IPS-18a (cell line): ENCODE measurements at regions not wholly inside any gene's neighbourhood (a gene's known extent, or its start where the extent isn't known, plus 50 kb on each side); places are given as distances from the start of the nearest gene placed in this dataset.

ENCODE experiments used
- H3K27ac ChIP-seq: one replicate; pipeline ENCODE4 v1.5.1; 2013; ENCODE audit warnings: low read length
- H3K27me3 ChIP-seq: one replicate; pipeline ENCODE4 v1.6.1; 2013; ENCODE audit warnings: mild to moderate bottlenecking, low read length; ENCODE audit not compliant: control insufficient read depth, insufficient read depth
- H3K36me3 ChIP-seq: one replicate; pipeline ENCODE4 v1.6.1; 2013; ENCODE audit warnings: low read depth, low read length; ENCODE audit not compliant: control insufficient read depth
- H3K4me1 ChIP-seq: one replicate; pipeline ENCODE4 v1.6.1; 2013; ENCODE audit warnings: low read depth, low read length; ENCODE audit not compliant: control insufficient read depth
- H3K4me3 ChIP-seq: one replicate; pipeline ENCODE4 v1.5.1; 2013; ENCODE audit warnings: low read length
- H3K9ac ChIP-seq: one replicate; pipeline ENCODE4 v1.6.1; 2013; ENCODE audit warnings: mild to moderate bottlenecking, low read length, moderate library complexity
- H3K9me3 ChIP-seq: one replicate; pipeline ENCODE4 v1.6.1; 2013; ENCODE audit warnings: low read depth, low read length; ENCODE audit not compliant: control insufficient read depth

DNA sequence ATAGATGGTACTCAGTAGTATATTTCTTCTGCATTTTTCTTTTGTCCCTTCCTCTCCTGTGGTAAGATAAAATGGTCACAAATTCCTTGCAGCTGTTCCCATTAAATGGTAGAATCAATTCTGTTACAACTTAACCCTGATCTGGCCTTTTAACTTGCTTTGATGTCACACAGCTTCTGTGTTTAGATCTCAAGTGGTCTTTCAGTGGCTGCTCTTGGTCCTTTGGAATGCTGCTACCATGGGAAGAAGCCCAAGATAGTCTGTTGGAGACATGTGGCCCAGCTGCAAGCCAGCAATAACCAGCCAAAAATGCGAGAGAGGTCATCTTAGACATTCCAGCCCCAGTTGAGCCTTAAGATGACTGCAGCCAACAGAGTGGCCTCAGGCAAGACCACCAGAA lies 429.7 kb downstream of the KIF16B start:
- no peaks in the 10 kb centered on the region for H3K9me3 ChIP-seq
- no peak overlapping the region for H3K27ac ChIP-seq
- no peaks in the 10 kb centered on the region for H3K27me3 ChIP-seq
- H3K9ac ChIP-seq = no peak overlapping the region
- H3K4me3 ChIP-seq = no peak overlapping the region
- H3K36me3 ChIP-seq = no peaks in the 10 kb centered on the region
- H3K4me1 ChIP-seq = no peaks in the 10 kb centered on the region

DNA sequence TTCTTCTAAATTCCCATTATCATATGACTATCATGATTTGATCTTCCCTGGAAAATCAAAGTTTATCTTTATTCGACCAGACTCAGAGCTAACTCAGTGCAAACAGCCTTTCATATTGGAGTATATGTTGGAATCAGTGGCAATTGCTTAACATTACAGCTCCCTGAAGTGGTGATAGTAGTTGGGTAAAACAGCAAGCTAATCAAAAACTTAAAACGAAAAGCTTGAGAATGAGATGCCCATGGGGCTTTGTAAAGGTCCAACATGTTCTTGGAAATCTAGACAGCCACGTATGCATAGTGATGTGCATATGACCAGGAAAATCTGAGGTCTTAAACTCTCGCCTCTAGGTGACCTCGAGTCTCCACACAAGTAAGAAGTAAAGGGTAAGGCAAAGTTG lies 437.6 kb downstream of the KIF16B start:
- Histone ChIP-seq H3K9ac (no peak overlapping the region), H3K9me3 (no peaks in the 10 kb centered on the region), H3K27me3 (no peaks in the 10 kb centered on the region), H3K4me1 (no peaks in the 10 kb centered on the region), H3K36me3 (no peaks in the 10 kb centered on the region), H3K27ac (no peak overlapping the region), H3K4me3 (no peak overlapping the region)

DNA sequence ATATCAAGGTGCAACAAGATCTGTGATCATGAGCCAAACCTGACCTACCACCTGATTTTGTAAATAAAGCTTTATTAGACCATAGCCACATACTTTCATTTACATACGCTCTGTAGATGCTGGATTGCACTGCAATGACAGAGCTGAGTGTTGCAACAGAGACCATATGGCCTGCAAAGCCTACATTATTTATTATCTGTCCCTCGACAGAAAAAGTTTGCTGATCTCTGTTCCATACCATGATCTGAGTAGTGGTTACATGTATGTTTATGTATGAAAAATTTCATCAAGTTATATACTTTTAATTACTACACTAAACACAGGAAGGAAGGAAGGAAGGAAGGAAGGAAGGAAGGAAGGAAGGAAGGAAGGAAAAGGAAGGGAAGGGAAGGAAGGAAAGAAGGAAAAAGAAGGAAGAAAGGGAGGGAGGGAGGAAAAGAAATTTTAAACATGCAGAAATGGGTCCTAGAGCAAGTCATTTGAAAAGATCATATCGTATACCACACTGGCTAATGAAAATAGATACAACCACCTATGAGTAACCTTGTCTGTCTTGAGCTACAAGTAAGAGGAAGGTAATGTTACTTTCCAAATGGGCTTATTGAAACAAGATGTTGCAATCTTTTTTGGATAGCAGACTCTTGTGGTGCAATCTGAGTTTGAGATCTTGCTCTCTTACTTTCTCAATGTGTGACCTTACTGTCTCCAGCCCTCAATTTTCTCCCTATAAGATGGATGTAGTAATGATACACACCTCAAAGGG lies 441.0 kb downstream of the KIF16B start:
- H3K36me3 ChIP-seq = no peaks in the 10 kb centered on the region
- H3K9ac ChIP-seq = no peak overlapping the region
- no peaks in the 10 kb centered on the region for H3K9me3 ChIP-seq
- no peaks in the 10 kb centered on the region for H3K27me3 ChIP-seq
- H3K4me3 ChIP-seq = no peak overlapping the region
- no peaks in the 10 kb centered on the region for H3K4me1 ChIP-seq
- no peak overlapping the region for H3K27ac ChIP-seq

DNA sequence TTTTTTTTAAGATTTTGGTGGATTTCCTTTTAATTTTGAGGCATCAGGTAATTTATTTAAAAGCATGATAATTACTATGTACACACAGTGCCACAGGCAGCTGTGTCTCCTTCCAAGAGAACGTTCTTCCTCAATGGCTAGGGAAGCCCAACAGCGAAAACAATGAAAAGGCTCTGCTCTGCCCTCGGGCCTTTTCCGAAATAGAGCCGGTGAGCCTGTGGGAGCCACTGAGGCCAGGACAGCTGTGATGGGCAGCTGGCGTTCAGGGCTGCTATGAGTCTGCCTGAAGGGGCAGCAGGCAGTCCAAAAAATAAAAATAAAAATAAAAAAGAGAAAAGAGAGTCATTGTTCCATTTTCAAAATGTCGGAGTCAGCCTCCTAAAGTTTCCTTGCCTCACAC lies 443.8 kb downstream of the KIF16B start:
- Histone ChIP-seq H3K4me3 (no peak overlapping the region), H3K9ac (no peak overlapping the region), H3K27me3 (no peaks in the 10 kb centered on the region), H3K4me1 (no peaks in the 10 kb centered on the region), H3K27ac (no peak overlapping the region), H3K9me3 (no peaks in the 10 kb centered on the region), H3K36me3 (no peaks in the 10 kb centered on the region)

DNA sequence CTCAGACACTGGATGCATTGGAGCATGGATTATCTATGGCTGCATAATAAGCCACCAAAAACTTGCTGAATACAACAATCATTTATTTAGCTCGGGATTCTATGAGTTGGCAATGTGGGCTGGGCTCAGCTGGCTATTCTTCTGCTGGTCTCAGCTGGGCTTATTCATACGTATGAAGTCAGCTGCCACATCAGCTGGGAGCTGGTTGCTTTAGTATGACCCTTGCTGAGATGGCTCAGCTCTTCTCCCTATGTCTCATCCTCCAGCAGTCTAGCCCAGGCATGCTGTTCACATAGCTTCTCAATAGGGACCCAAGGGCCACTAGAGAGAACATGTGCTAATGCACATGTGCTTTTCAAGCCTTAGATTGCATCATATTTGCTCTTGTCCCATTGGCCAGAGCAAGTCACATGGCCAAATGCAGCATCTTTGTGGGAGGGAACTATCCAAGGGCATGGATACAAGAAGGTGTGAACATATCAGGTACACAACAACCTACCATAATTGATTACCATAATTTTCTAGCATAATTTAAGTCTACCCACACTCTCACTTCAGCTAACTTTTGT lies 444.6 kb downstream of the KIF16B start:
- H3K4me3 ChIP-seq = no peak overlapping the region
- no peaks in the 10 kb centered on the region for H3K9me3 ChIP-seq
- no peaks in the 10 kb centered on the region for H3K4me1 ChIP-seq
- no peaks in the 10 kb centered on the region for H3K36me3 ChIP-seq
- no peak overlapping the region for H3K9ac ChIP-seq
- H3K27ac ChIP-seq = no peak overlapping the region
- no peaks in the 10 kb centered on the region for H3K27me3 ChIP-seq

DNA sequence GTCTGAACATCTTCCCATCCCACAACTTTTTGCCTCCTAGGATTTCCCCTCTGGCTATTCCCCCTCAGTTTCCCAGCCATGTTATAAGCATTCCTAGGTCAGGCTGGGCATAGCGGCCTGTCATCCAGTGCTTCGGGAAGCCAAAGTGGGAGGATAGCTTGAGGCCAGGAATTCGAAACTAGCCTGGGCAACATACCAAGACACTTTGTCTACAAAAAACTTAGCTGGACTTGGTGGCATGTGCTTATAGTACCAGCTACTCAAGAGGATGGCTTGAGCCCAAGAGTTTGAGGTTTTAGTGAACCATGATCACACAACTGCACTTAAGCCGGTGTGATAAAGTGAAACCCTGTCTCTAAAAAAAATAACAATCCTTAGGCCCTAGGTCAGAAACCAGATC lies 447.4 kb downstream of the KIF16B start:
- no peaks in the 10 kb centered on the region for H3K36me3 ChIP-seq
- H3K9me3 ChIP-seq = no peaks in the 10 kb centered on the region
- H3K27ac ChIP-seq = no peak overlapping the region
- H3K4me3 ChIP-seq = no peak overlapping the region
- H3K4me1 ChIP-seq = no peaks in the 10 kb centered on the region
- H3K27me3 ChIP-seq = no peaks in the 10 kb centered on the region
- no peak overlapping the region for H3K9ac ChIP-seq

DNA sequence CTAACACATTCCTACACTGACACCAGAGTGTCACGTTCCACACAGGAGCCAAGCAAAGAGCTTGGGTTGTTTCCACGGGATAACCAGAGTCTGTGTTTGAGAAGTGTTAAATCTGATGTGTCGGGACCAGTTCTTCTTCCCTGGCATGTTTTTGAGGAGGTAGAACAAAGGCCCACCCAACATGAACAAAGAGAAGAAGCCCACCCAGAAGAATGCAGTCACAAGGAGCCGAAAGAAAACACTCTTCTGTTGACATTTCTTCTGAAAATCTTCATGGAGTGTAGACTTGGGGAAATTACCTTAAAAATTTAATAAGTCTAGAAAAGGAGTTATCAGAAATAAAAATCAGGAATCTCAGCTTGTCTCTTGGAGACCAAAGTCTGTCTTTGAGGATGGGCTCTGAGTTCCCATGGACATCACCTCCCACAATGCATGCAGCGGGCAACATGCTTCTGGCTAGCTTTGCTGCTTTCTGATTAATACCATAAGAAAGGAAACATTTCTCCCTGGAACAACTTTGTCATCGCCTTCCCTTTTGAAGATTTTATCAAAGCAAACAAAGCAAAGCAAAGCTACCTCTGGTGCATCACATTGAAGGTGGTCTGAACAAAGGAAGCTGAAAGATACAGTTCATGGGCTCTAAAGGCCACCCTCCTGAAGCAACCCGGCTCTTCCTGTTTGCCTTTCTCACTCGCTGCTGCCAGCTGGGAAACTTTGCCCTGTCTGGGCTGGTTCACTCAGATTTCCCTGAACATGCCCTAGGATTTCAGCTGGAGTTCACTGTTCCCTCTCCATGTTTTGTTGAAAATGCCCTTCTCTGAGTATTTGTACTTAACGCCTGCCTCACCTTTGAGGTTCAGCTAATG lies 448.1 kb downstream of the KIF16B start:
- Histone ChIP-seq H3K4me3 (no peak overlapping the region), H3K9me3 (no peaks in the 10 kb centered on the region), H3K4me1 (no peaks in the 10 kb centered on the region), H3K27ac (no peak overlapping the region), H3K36me3 (no peaks in the 10 kb centered on the region), H3K9ac (no peak overlapping the region), H3K27me3 (no peaks in the 10 kb centered on the region)

DNA sequence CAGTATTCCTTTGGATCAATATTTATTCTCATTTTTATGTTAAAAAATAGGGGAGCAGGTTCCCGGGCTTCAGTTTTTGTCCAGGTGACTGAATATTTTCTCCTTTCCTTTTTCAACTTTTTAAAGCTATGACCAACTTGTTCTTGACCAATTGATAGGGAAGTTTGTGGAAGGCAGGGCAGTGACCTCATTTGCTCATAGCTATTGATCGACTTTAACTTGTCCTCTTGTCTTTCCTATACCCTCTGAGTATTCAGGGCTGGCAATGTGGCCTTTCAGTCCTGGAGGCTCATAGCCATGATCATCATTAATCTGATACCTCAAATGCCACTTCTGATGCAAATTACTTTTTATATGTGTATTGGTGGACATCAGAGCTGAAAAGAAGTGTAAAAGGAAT lies 448.8 kb downstream of the KIF16B start:
- Histone ChIP-seq H3K9me3 (no peaks in the 10 kb centered on the region), H3K27ac (no peak overlapping the region)

DNA sequence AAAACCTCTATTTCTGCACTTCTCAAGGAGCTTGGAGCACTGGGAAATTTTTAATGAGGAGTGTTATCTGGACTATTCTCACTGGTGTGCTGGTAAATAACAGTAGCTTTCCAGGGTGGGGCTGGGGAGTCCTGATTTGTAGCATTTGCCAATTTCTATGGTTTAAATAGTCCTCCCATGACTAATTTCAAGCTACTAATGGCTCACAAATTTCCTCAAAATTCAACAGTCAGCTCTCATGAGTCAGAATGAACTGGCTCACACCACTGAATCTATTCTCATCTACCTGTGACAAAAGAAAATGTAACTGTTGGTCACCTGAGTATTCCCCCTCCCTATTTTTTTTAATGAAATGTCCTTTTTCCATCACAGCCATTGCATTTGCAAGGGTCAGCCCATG lies 449.6 kb downstream of the KIF16B start:
- no peak overlapping the region for H3K9ac ChIP-seq
- H3K27me3 ChIP-seq = no peaks in the 10 kb centered on the region
- H3K4me1 ChIP-seq = no peaks in the 10 kb centered on the region
- no peaks in the 10 kb centered on the region for H3K36me3 ChIP-seq
- no peaks in the 10 kb centered on the region for H3K9me3 ChIP-seq
- H3K4me3 ChIP-seq = no peak overlapping the region
- no peak overlapping the region for H3K27ac ChIP-seq

More for the DNA sequence above, 448.8 kb downstream of the KIF16B start:
- H3K9ac ChIP-seq = no peak overlapping the region
- no peak overlapping the region for H3K4me3 ChIP-seq
- H3K36me3 ChIP-seq = no peaks in the 10 kb centered on the region
- H3K4me1 ChIP-seq = no peaks in the 10 kb centered on the region
- H3K27me3 ChIP-seq = no peaks in the 10 kb centered on the region

DNA sequence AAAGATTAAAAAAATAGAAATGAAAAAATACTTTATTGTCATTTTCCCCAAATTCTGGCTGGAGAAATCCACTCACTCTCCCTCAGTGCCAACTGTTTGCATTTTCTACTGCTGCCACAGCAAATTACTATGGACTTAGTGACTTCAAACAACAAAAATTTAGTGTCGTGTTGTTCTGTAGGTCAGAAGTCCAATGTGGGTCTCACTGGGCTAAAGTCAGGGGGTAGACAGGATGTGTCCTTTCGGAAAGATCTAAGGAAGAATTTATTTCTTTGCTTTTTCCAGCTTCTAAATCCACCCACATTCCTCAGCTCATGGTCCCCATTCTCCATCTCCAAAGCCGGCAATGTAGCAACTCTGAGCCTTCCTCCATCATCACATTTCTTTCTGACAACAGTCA lies 453.3 kb downstream of the KIF16B start:
- Histone ChIP-seq H3K4me1 (no peaks in the 10 kb centered on the region), H3K4me3 (no peak overlapping the region), H3K27me3 (no peaks in the 10 kb centered on the region), H3K36me3 (no peaks in the 10 kb centered on the region), H3K9ac (no peak overlapping the region), H3K27ac (no peak overlapping the region), H3K9me3 (no peaks in the 10 kb centered on the region)

DNA sequence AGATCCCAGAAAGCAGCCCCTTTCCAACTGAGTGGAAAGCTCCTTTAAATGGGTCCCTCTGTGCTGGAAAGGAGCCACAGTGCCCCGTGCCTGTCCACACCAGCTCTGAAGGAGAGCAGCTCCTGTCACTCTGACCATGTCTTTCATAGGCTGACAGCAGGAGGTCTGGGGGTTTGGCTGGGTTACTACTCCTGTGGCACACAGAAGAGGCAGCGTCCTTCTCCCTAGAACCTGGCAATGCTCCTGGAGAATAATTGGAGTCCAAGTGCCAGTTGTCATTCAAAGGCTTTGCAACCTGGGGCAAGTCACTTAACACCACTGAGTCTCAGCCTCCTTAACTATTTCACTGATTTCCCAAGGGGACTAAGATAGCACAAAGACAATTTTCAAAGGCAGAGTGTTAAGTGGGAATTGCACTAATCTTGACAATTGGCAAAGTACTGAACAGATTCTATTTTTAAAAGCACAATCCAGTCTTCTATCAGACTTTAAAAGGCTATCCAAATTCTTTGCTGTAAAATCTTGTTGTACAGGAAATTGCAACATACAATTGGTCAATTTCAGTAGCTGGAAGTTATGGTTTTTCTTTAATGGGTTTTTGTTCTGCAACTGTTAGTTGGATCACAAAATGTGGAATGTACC lies 457.2 kb downstream of the KIF16B start:
- Histone ChIP-seq H3K9ac (no peak overlapping the region), H3K27me3 (no peaks in the 10 kb centered on the region), H3K27ac (no peak overlapping the region), H3K4me3 (no peak overlapping the region), H3K36me3 (no peaks in the 10 kb centered on the region), H3K4me1 (no peaks in the 10 kb centered on the region), H3K9me3 (no peaks in the 10 kb centered on the region)
